K562 (cell line): ENCODE measurements at regions not wholly inside any gene's neighbourhood (a gene's known extent, or its start where the extent isn't known, plus 50 kb on each side); places are given as distances from the start of the nearest gene placed in this dataset.

Experiments
- CEBPB ChIP-seq: fragments of 450-650 bp; IDR thresholded peaks from 2 replicates; pipeline ENCODE4 v1.6.1; 2016; ENCODE audit warnings: missing genetic modification characterization, missing compliant biosample characterization
- FOXK2 ChIP-seq, 2 experiments: fragments of 450-650 bp; IDR thresholded peaks in 1 of 2; conservative IDR thresholded peaks in 1 of 2; 2 replicates each; pipeline ENCODE4 v1.6.1; 2016; ENCODE audit warnings: low read depth in 2 of 2, mild to moderate bottlenecking in 1 of 2
- KDM2B ChIP-seq: fragments of 250-450 bp; sonication (Bioruptor Pico); IDR thresholded peaks from 2 replicates; pipeline ENCODE4 v1.8.0; 2021; ENCODE audit warnings: mild to moderate bottlenecking, moderate library complexity
- KLF1 ChIP-seq: fragments of 450-650 bp; IDR thresholded peaks from 2 replicates; pipeline ENCODE4 v1.6.1; 2016; ENCODE audit warnings: missing genetic modification characterization, missing compliant biosample characterization
- MAZ ChIP-seq, 2 experiments: fragments of 450-650 bp in 1 of 2; sonication (generic) in 1 of 2; formaldehyde crosslinking; IDR thresholded peaks in 1 of 2; conservative IDR thresholded peaks in 1 of 2; 2 replicates each; pipeline versions ENCODE4 v1.4.0 to v1.5.0; 2020; ENCODE audit warnings: mild to moderate bottlenecking in 1 of 2, missing genetic modification reagents in 1 of 2
- MEF2A ChIP-seq: IDR thresholded peaks from 2 replicates; pipeline ENCODE4 v1.6.1; 2011; ENCODE audit warnings: low read depth, mild to moderate bottlenecking, low read length, moderate library complexity; ENCODE audit not compliant: control insufficient read depth
- NFE2 ChIP-seq: IDR thresholded peaks from 2 replicates; pipeline ENCODE4 v1.6.1; 2014; ENCODE audit warnings: antibody characterized with exemption, low read depth
- NONO ChIP-seq, 2 experiments: fragments of 200-400 bp in 1 of 2; fragments of 450-650 bp in 1 of 2; formaldehyde crosslinking in 1 of 2; IDR thresholded peaks; 2 replicates each; pipeline ENCODE4 v1.6.1; 2017; ENCODE audit warnings: low read depth in 2 of 2, mild to moderate bottlenecking in 2 of 2, moderate library complexity in 2 of 2, low read length in 1 of 2
- PYGO2 ChIP-seq: fragments of 450-650 bp; IDR thresholded peaks from 2 replicates; pipeline ENCODE4 v1.6.1; 2016; ENCODE audit warnings: mild to moderate bottlenecking, missing genetic modification characterization, moderate library complexity, missing compliant biosample characterization
- RERE ChIP-seq: sonication (generic); formaldehyde crosslinking; IDR thresholded peaks from 2 replicates; pipeline ENCODE4 v1.8.0; 2023; ENCODE audit warnings: missing genetic modification reagents, mild to moderate bottlenecking, borderline replicate concordance
- TEAD4 ChIP-seq, 2 experiments: sonication (generic) in 1 of 2; formaldehyde crosslinking in 1 of 2; IDR thresholded peaks; 2 replicates each; pipeline versions ENCODE4 v1.6.1 to v1.8.0; 2012 to 2022; ENCODE audit warnings: borderline replicate concordance in 1 of 2, inconsistent platforms in 1 of 2, low read length in 1 of 2, mild to moderate bottlenecking in 1 of 2, missing genetic modification reagents in 1 of 2
- ZFP30 ChIP-seq: fragments of 250-450 bp; sonication (Bioruptor Pico); IDR thresholded peaks from 2 replicates; pipeline ENCODE4 v1.8.0; 2022; ENCODE audit warnings: moderate library complexity, mild to moderate bottlenecking, inconsistent platforms, borderline replicate concordance
- ZNF324 ChIP-seq: fragments of 250-450 bp; sonication (Bioruptor Pico); IDR thresholded peaks from 2 replicates; pipeline ENCODE4 v1.4.0; 2020; ENCODE audit warnings: mild to moderate bottlenecking
- ZNF57 ChIP-seq: fragments of 450-650 bp; formaldehyde crosslinking; IDR thresholded peaks from 2 replicates; pipeline ENCODE4 v1.4.0; 2020; ENCODE audit warnings: mild to moderate bottlenecking, moderate library complexity
- ZNF584 ChIP-seq: fragments of 200-800 bp; sonication (Bioruptor generic); IDR thresholded peaks from 2 replicates; pipeline ENCODE4 v1.6.1; 2016; ENCODE audit warnings: low read depth, mild to moderate bottlenecking, missing genetic modification characterization, missing compliant biosample characterization
- ZNF77 ChIP-seq: fragments of 250-450 bp; sonication (Bioruptor Pico); IDR thresholded peaks from 2 replicates; pipeline ENCODE4 v1.5.0; 2020
- TF ChIP-seq, protein P1 (sequence below): IDR thresholded peaks from 2 replicates; pipeline ENCODE4 v1.6.1; 2011; ENCODE audit not compliant: insufficient read length; ENCODE audit errors: extremely low read depth
- TF ChIP-seq, protein P2 (sequence below): fragments of 250-450 bp; sonication (Bioruptor Pico); IDR thresholded peaks from 2 replicates; pipeline ENCODE4 v1.9.0; 2021; ENCODE audit warnings: mild to moderate bottlenecking
- TF ChIP-seq, protein P3 (sequence below): sonication (generic); IDR thresholded peaks from 2 replicates; pipeline ENCODE4 v1.6.1; 2016

DNA sequence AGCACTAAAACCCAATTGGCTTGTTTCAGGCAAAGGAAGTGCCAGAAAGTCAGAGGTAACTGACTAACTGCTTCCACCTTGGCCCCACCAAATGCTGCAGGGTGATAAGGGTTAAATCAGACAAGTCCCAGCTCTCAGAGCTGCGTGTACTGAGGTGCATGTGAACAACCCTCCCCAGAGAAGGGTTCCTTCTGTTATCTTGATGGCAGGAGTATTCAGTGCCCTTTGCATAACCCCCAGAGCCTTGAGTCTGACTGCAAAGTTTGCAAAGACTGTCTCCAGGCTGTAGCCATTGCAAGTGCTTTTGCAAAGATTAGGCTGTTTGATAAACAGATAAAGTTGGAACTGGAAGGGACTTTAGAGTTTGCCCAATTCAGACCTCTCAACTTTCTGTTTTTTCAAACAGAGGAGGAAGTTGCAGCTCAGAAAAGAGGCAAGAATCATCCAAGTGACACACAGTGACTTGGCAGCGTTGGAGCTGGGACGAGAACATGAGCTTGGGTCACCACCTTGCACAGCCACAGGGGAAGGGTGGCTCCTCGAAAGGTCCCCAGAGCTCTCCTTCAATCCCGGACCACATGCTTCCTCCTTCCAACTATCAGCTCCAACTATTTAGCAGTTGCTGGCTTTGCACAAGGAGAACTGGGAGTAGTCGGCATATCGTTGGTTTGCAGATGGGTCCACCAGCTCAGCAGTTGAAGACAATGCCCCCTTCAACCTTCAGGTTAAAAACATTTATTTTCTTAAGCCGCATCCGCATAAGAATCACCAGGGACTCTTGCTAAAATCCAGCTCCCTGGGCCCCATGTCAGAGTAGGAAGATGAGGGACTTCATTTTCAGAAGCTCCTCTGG, 224.8 kb upstream of the HES1 start (continued):
- TF ChIP-seq, protein P1, sequence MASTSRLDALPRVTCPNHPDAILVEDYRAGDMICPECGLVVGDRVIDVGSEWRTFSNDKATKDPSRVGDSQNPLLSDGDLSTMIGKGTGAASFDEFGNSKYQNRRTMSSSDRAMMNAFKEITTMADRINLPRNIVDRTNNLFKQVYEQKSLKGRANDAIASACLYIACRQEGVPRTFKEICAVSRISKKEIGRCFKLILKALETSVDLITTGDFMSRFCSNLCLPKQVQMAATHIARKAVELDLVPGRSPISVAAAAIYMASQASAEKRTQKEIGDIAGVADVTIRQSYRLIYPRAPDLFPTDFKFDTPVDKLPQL, result no peak
- TF ChIP-seq FOXK2 (conservative IDR thresholded peaks at IDR 0.05 in 1 of 2, IDR thresholded peaks at IDR 0.05 in 1 of 2; ENCODE audit: low read depth in 2 of 2) (no peak), NONO (IDR thresholded peaks at IDR 0.05; ENCODE audit: low read depth in 2 of 2, low read length in 1 of 2) (no peak), RERE (CRISPR knock-in tag) (no peak), CEBPB (peak; percentile 77), KLF1 (no peak; the same call in 1 of the 2 replicates), NFE2 (peak; percentile 74), KDM2B (CRISPR knock-in tag) (no peak), ZNF77 (CRISPR knock-in tag) (no peak), MEF2A (no peak), MAZ (CRISPR knock-in tag; conservative IDR thresholded peaks at IDR 0.05 in 1 of 2, IDR thresholded peaks at IDR 0.05 in 1 of 2) (peak; percentile 48 to 63; a peak in 3 of 4 replicates), TEAD4 (IDR thresholded peaks at IDR 0.05; ENCODE audit: low read length) (peak; percentile 87), TEAD4 (CRISPR knock-in tag; IDR thresholded peaks at IDR 0.05; ENCODE audit: borderline replicate concordance) (no peak), ZNF57 (CRISPR knock-in tag) (no peak), ZNF324 (CRISPR knock-in tag) (no peak), PYGO2 (tag) (no peak), ZNF584 (CRISPR knock-in tag) (peak; percentile 38; the same call in 1 of the 2 replicates), ZFP30 (CRISPR knock-in tag) (no peak)
- TF ChIP-seq, protein P2, sequence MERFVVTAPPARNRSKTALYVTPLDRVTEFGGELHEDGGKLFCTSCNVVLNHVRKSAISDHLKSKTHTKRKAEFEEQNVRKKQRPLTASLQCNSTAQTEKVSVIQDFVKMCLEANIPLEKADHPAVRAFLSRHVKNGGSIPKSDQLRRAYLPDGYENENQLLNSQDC, result 0 out of 2 replicates have a peak, but pooled peaks have one; percentile 48
- TF ChIP-seq, protein P3, sequence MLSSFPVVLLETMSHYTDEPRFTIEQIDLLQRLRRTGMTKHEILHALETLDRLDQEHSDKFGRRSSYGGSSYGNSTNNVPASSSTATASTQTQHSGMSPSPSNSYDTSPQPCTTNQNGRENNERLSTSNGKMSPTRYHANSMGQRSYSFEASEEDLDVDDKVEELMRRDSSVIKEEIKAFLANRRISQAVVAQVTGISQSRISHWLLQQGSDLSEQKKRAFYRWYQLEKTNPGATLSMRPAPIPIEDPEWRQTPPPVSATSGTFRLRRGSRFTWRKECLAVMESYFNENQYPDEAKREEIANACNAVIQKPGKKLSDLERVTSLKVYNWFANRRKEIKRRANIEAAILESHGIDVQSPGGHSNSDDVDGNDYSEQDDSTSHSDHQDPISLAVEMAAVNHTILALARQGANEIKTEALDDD, result peak; percentile 95
